K562 (cell line): ENCODE measurements at regions not wholly inside any gene's neighbourhood (a gene's known extent, or its start where the extent isn't known, plus 50 kb on each side); places are given as distances from the start of the nearest gene placed in this dataset.

Source experiments
- NFIC ChIP-seq: fragments of 450-650 bp; IDR thresholded peaks from 2 replicates; pipeline ENCODE4 v1.6.1; 2017; ENCODE audit warnings: mild to moderate bottlenecking, inconsistent platforms
- ZBTB33 ChIP-seq: sonication (generic); formaldehyde crosslinking; IDR thresholded peaks from 2 replicates; pipeline ENCODE4 v1.8.1; 2023; ENCODE audit warnings: mild to moderate bottlenecking, missing genetic modification reagents
- ZNF347 ChIP-seq: fragments of 450-650 bp; formaldehyde crosslinking; IDR thresholded peaks from 2 replicates; pipeline ENCODE4 v1.4.0; 2020; ENCODE audit warnings: low read depth, mild to moderate bottlenecking, moderate library complexity
- ZNF740 ChIP-seq, 3 experiments: fragments of 200-800 bp in 1 of 3; sonication (Bioruptor generic) in 1 of 3; sonication (generic) in 1 of 3; formaldehyde crosslinking in 1 of 3; IDR thresholded peaks; 2 replicates each; pipeline versions ENCODE4 v1.6.1 to v1.8.0; 2016 to 2022; ENCODE audit warnings: mild to moderate bottlenecking in 2 of 3, missing compliant biosample characterization in 2 of 3, missing genetic modification characterization in 2 of 3, missing genetic modification reagents in 1 of 3
- ZNF780A ChIP-seq: fragments of 250-450 bp; sonication (Bioruptor Pico); IDR thresholded peaks from 2 replicates; pipeline ENCODE4 v1.5.0; 2021; ENCODE audit warnings: mild to moderate bottlenecking
- TF ChIP-seq, protein P1 (sequence below): fragments of 450-650 bp; IDR thresholded peaks from 2 replicates; pipeline ENCODE4 v1.6.1; 2016; ENCODE audit warnings: antibody characterized with exemption

DNA sequence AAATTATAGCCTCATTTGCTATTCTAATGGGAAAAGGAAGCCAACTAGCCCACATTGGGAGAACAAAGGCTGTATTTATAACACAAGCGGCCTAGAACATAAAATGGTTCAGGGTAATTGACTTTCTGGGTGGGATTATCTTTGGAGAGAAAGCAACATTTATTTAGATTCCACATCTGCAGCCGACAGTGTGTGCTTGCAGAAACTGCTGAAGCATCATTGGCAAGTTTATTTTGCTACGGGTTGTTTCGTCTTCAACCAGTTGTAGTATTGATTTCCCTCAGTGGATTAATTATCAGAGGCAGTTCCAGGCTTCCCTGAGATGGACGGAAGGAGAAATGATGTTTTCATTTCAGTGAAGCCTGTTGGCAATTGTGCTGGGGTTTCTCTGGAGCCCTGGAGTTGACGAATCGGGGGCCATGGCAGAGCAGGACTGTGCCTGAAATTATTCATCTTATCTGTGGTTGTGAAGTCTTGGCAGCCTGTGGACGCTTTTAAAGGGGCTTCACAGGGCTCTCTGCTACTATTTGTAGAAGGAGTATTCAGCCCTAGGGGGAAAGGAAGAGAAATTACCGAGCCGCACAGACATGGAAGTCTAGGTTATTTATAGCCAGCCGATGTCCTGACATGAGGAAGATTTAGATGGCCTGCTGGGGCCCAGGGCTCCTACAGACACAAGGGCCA lies 290.6 kb upstream of the IRX4 start (continued):
- TF ChIP-seq, protein P1, sequence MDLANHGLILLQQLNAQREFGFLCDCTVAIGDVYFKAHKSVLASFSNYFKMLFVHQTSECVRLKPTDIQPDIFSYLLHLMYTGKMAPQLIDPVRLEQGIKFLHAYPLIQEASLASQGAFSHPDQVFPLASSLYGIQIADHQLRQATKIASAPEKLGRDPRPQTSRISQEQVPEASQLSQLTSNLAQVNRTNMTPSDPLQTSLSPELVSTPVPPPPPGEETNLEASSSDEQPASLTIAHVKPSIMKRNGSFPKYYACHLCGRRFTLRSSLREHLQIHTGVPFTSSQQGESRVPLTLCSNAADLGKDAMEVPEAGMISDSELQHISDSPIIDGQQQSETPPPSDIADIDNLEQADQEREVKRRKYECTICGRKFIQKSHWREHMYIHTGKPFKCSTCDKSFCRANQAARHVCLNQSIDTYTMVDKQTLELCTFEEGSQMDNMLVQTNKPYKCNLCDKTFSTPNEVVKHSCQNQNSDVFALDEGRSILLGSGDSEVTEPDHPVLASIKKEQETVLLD: no peak
- TF ChIP-seq NFIC: no peak
- TF ChIP-seq ZNF740 (CRISPR knock-in tag; IDR thresholded peaks at IDR 0.05): no peak
- TF ChIP-seq ZNF740 (tag; IDR thresholded peaks at IDR 0.05): no peak
- TF ChIP-seq ZNF780A (CRISPR knock-in tag): no peak
- TF ChIP-seq ZBTB33 (CRISPR knock-in tag): no peak
- TF ChIP-seq ZNF347 (CRISPR knock-in tag): no peak
